ENCODE measurements at regions not wholly inside any gene's neighbourhood (a gene's known extent, or its start where the extent isn't known, plus 50 kb on each side); places are given as distances from the start of the nearest gene placed in this dataset.

GRCh38 chr15:70507772-70508371 lies 255.5 kb downstream of the UACA start (continued):
- TF ChIP-seq ATF2 (IDR thresholded peaks at IDR 0.05; ENCODE audit: low read length), result no peak
- TF ChIP-seq CBX8 (IDR thresholded peaks at IDR 0.05; ENCODE audit: borderline replicate concordance, low read depth, low read length), result no peak
- no peak for TF ChIP-seq MAFK (IDR thresholded peaks at IDR 0.05; ENCODE audit: low read depth, low read length)

All from H1 (cell line).